GM13977 (cell line): ENCODE measurements at regions not wholly inside any gene's neighbourhood (a gene's known extent, or its start where the extent isn't known, plus 50 kb on each side); places are given as distances from the start of the nearest gene placed in this dataset.

Experiments
- DNase-seq: peaks from one replicate; pipeline ENCODE4 v3.0.0; 2012; ENCODE audit warnings: low spot score
- in situ Hi-C: fragments of 300-500 bp; cut with MboI; formaldehyde crosslinking; loops from one replicate; pipeline ENCODE4 v1.12.0; 2022; ENCODE audit warnings: low sequenced_read_pairs, low pct_unique_long_range_greater_than_20kb, mixed read lengths, inconsistent platforms; ENCODE audit not compliant: unreplicated experiment
- TF ChIP-seq, protein P1 (sequence below): IDR thresholded peaks from 2 replicates; pipeline ENCODE4 v1.5.1; 2012; ENCODE audit warnings: mild to moderate bottlenecking, control low read depth; ENCODE audit not compliant: insufficient read depth; ENCODE audit errors: extremely low read depth, missing control alignments

DNA sequence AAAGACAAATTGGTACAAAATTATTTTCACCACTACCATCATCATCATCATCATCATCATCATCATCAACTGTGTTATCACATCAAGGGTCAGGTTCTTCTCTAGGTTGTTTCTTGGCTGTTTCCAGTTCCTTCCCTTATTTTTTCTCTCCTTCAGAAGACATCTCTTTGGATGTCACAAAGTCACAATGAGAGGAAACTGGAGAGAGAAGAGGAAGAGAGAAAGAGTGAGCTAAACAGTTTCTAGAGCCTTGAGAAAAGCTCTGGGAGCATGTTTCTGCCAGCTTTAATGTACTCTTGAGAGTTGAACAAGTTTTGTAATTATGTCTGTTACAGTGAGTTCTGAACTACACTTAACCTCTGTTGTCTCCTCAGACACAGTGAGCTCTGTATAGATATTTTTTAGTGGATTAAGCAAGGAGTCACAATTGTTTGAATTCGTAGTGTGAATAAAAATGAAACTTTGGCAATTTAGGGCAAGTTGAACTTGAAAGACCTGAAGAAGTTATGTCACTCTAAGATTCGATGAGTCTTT, 123.0 kb upstream of the AKIRIN2 start:
- no peak for DNase-seq
- TF ChIP-seq, protein P1, sequence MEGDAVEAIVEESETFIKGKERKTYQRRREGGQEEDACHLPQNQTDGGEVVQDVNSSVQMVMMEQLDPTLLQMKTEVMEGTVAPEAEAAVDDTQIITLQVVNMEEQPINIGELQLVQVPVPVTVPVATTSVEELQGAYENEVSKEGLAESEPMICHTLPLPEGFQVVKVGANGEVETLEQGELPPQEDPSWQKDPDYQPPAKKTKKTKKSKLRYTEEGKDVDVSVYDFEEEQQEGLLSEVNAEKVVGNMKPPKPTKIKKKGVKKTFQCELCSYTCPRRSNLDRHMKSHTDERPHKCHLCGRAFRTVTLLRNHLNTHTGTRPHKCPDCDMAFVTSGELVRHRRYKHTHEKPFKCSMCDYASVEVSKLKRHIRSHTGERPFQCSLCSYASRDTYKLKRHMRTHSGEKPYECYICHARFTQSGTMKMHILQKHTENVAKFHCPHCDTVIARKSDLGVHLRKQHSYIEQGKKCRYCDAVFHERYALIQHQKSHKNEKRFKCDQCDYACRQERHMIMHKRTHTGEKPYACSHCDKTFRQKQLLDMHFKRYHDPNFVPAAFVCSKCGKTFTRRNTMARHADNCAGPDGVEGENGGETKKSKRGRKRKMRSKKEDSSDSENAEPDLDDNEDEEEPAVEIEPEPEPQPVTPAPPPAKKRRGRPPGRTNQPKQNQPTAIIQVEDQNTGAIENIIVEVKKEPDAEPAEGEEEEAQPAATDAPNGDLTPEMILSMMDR: no peak
- in situ Hi-C loops: loop anchor here (25.0 kb wide), 1 partner anchor 662 kb away; no protein-coding TSS in a partner anchor

DNA sequence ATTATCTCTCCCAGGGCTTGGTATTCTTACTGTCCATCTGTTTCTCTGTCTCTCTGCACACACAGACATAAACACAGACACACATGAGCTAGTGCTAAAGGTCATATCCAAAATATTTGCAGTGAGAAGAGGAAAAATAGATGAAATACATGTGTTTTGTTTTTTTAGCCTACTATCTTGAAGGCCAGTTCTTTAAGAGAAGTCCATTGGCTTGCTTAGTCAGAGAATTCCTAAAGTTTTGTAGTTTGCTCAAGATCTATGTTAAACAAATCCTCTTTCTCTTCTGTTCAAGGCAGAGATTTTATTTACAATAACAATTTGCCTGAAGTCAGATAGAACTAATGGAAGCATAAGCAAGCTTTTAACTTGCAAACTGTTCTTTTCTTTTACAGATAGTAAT, 120.0 kb upstream of the AKIRIN2 start:
- DNase-seq: no peak
- in situ Hi-C loops: no loop called here
- TF ChIP-seq, protein P1: no peak

DNA sequence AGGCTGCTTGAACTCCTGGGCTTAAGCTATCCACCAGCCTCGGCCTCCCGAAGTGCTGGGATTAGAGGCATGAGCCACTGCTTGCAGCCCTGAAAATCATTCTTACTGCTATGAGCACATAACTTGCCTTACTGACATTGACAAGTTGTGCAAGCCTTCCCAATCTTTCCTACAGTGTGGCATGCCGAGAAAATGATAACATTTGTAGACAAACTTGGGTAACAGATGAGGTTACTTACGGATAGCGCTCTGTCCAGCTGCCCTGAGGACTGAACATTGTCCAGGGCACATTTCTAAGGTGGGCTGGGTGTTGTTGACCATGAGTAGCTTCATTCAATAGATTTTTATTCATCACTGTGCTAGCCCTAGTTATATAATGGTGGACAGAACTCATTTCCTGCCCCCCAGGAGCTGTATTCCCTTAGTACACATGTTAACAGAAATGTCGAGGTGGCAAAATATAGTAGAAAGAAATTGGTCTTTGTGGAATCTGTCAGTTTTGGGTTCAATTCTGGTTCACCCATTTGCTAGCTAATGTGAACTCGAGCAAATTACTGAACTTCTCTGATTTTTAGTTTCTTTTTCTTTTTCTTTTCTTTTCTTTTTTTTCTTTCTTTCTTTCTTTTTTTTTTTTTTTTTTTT, 118.4 kb upstream of the AKIRIN2 start:
- DNase-seq: no peak
- TF ChIP-seq, protein P1: no peak
- in situ Hi-C loops: no loop called here

DNA sequence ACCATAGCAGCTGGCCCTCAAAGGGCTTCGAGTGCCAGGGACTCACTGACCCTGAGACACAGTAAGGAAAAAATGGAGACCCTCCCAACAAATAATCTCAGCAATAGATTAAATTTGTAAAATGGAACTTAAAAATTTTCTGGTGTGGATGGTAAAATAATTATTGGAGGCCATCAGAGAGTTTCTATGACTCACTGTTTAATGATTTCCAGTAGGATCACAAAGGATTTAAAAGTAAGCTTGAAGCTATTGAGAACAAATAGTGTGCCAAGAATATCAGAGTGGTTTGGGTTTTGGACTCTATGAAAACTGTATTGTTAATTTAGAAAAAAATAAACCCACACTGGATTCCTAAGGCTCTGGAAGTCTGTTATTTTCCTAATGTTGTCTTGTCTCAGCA, 115.2 kb upstream of the AKIRIN2 start:
- TF ChIP-seq, protein P1: no peak
- in situ Hi-C loops: no loop called here
- no peak for DNase-seq

DNA sequence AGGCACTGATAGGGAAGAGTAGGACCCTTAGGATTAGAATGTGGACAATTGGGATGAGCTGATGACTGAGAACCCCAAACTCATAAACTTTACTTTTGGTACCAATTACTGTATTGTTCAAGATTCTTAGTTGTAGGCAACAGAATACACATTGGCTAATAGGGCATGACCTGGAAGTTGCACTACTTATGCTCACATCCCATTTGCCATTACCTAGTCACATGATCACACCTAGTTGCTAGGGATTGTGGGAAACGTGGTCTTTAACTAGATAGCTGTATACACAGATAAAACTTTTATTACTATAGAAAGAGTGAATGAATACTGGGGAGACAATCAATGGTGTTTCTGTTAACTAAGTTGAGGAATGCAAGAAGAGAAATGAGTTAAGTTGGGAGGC, 113.4 kb upstream of the AKIRIN2 start:
- in situ Hi-C loops: no loop called here
- no peak for DNase-seq
- TF ChIP-seq, protein P1: no peak

DNA sequence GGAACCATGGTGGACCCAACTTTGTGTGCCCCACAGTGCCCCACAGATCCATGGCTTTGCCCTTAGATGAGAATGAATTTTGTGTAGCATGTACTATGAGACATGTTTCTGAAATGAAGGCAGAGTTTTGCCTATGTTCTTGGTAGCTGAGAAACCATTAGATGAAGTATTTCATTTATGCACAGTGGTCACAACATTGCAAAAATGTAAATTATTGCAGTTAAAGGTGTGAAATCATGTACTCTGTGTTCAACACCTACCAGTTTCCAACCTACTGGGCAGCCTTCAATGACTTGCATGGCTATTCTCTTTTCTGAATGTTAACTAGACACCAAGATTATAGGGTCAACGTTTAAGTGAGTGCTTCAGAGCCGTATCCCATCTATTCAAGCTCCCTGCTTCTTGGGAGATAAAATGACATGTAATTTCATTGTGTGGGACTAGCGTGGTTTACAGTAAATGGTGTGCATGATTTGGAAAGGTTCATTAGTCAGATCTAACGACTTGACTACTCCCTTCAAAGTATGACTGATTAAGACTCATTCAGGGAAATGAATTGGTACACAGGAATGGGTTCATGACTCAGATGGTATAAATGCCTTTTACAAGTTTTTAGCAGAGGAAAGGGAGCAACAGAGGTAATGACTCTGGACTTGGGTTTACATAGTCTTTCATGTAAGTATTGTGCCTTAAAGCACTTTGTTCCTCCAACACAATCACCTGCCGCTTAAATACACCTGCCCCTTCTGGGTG, 106.1 kb upstream of the AKIRIN2 start:
- no peak for DNase-seq
- in situ Hi-C loops: no loop called here
- TF ChIP-seq, protein P1: no peak
